HCT116 (cell line): ENCODE measurements at regions not wholly inside any gene's neighbourhood (a gene's known extent, or its start where the extent isn't known, plus 50 kb on each side); places are given as distances from the start of the nearest gene placed in this dataset.

Experiments
- ATAC-seq: fragments of 200-7000 bp; cut with Tn5 transposase; 2 replicates; pipeline ENCODE4 v1.9.1; 2020; ENCODE audit warnings: mild to moderate bottlenecking, moderate library complexity
- BruUV-seq: library from RNA; stranded (reverse); fragments of 400-500 nt; replicated peaks from 2 replicates; lab custom pipeline; 2021; lab: Mats Ljungman, UMichigan
- CTCF ChIA-PET: fragments of 300-600 bp; sonication (Branson Sonifier 250); formaldehyde crosslinking; loops from one replicate; lab custom pipeline; 2021; ENCODE audit warnings: antibody characterized with exemption; lab: Charles Lee
- POLR2A ChIA-PET: fragments of 300-600, 350-600 bp; sonication (Branson Sonifier 250); formaldehyde crosslinking; loops from one replicate; lab custom pipeline; 2021; ENCODE audit warnings: antibody characterized with exemption; lab: Charles Lee
- RAD21 ChIA-PET, 2 experiments: fragments of 300-600 bp; sonication (Branson Sonifier 250); formaldehyde crosslinking; loops; one replicate each; lab custom pipeline; 2023; ENCODE audit warnings: low total read pairs in 2 of 2; ENCODE audit not compliant: uncharacterized antibody in 2 of 2, unreplicated experiment in 2 of 2, low non-redundant PET in 1 of 2; lab: Charles Lee
- DNase-seq: peaks from one replicate; pipeline ENCODE4 v3.0.0-alpha.2; 2010; ENCODE audit warnings: low read depth, low spot score
- H2AFZ ChIP-seq: fragments of 200-600 bp; shearing (Covaris generic), sonication (generic); 2 replicates; pipeline ENCODE4 v1.6.1; 2017; ENCODE audit warnings: low read depth, mixed run types, mixed read lengths, antibody characterized with exemption, low read length; ENCODE audit not compliant: poor library complexity, severe bottlenecking
- H3K27ac ChIP-seq: 2 replicates; pipeline ENCODE4 v1.5.1; 2012; ENCODE audit warnings: low read depth, low read length
- H3K27me3 ChIP-seq: fragments of 200-600 bp; sonication (generic); 2 replicates; pipeline ENCODE4 v1.6.1; 2016; ENCODE audit warnings: mixed run types, low read length, mixed read lengths; ENCODE audit not compliant: insufficient read depth
- H3K36me3 ChIP-seq, 2 experiments: fragments of 200-500 bp in 1 of 2; fragments of 200-600 bp in 1 of 2; sonication (Bioruptor generic) in 1 of 2; sonication (generic) in 1 of 2; 2 replicates each; pipeline versions ENCODE4 v1.5.1 to v1.6.1; 2014 to 2016; ENCODE audit warnings: low read length in 2 of 2, inconsistent platforms in 1 of 2, mixed read lengths in 1 of 2, mixed run types in 1 of 2; ENCODE audit not compliant: insufficient read depth in 2 of 2, control insufficient read depth in 1 of 2
- H3K4me1 ChIP-seq, 2 experiments: fragments of 200-600 bp in 1 of 2; sonication (generic) in 1 of 2; 2 replicates each; pipeline versions ENCODE4 v1.5.1 to v1.6.1; 2012 to 2017; ENCODE audit warnings: low read length in 2 of 2, inconsistent platforms in 1 of 2, mild to moderate bottlenecking in 1 of 2, mixed read lengths in 1 of 2, mixed run types in 1 of 2, moderate library complexity in 1 of 2; ENCODE audit not compliant: insufficient read depth in 2 of 2, control insufficient read depth in 1 of 2
- H3K4me2 ChIP-seq: fragments of 200-600 bp; sonication (generic); 2 replicates; pipeline ENCODE4 v1.6.1; 2017; ENCODE audit warnings: mixed run types, low read length, mixed read lengths
- H3K4me3 ChIP-seq, 2 experiments: fragments of 200-600 bp in 1 of 2; sonication (generic) in 1 of 2; replicated peaks in 1 of 2; 2 replicates each; pipeline ENCODE4 v1.5.1; 2011 to 2016; ENCODE audit warnings: low read length in 2 of 2, control low read depth in 1 of 2, low read depth in 1 of 2, mild to moderate bottlenecking in 1 of 2, mixed read lengths in 1 of 2, mixed run types in 1 of 2
- H3K79me2 ChIP-seq: fragments of 200-600 bp; sonication (generic); 2 replicates; pipeline ENCODE4 v1.6.1; 2017; ENCODE audit warnings: mild to moderate bottlenecking, mixed run types, low read length, moderate library complexity, mixed read lengths; ENCODE audit not compliant: insufficient read depth
- H3K9ac ChIP-seq: fragments of 200-600 bp; sonication (generic); 2 replicates; pipeline ENCODE4 v1.6.1; 2016; ENCODE audit warnings: low read length, mixed read lengths
- H3K9me2 ChIP-seq: fragments of 200-600 bp; sonication (generic), shearing (Covaris generic); 2 replicates; pipeline ENCODE4 v1.6.1; 2017; ENCODE audit warnings: mixed run types, mild to moderate bottlenecking, moderate library complexity; ENCODE audit not compliant: insufficient read depth
- H3K9me3 ChIP-seq, 2 experiments: fragments of 200-500 bp in 1 of 2; fragments of 200-600 bp in 1 of 2; sonication (Bioruptor generic) in 1 of 2; sonication (generic) in 1 of 2; 2 replicates each; pipeline ENCODE4 v1.6.1; 2014 to 2017; ENCODE audit warnings: low read length in 2 of 2, mixed read lengths in 2 of 2, inconsistent platforms in 1 of 2, low read depth in 1 of 2, mild to moderate bottlenecking in 1 of 2, mixed run types in 1 of 2, moderate library complexity in 1 of 2; ENCODE audit not compliant: control insufficient read depth in 1 of 2, insufficient read depth in 1 of 2
- H4K20me1 ChIP-seq: fragments of 200-600 bp; sonication (generic), shearing (Covaris generic); 2 replicates; pipeline ENCODE4 v1.6.1; 2017; ENCODE audit warnings: mixed run types, mild to moderate bottlenecking, moderate library complexity; ENCODE audit not compliant: insufficient read depth
- CEBPB ChIP-seq: IDR thresholded peaks from 2 replicates; pipeline ENCODE4 v1.6.1; 2012; ENCODE audit warnings: low read depth
- ELF1 ChIP-seq: IDR thresholded peaks from 2 replicates; pipeline ENCODE4 v1.6.1; 2012; ENCODE audit warnings: low read depth, borderline replicate concordance
- EZH2phosphoT487 ChIP-seq: fragments of 200-600 bp; IDR thresholded peaks from 2 replicates; pipeline ENCODE4 v1.6.1; 2018; ENCODE audit warnings: antibody characterized with exemption, borderline replicate concordance
- MAX ChIP-seq: IDR thresholded peaks from 2 replicates; pipeline ENCODE4 v1.6.1; 2012
- POLR2A ChIP-seq: IDR thresholded peaks from 2 replicates; pipeline ENCODE4 v1.7.0; 2011; ENCODE audit warnings: borderline replicate concordance; ENCODE audit not compliant: insufficient read depth, insufficient read length; ENCODE audit errors: extremely low read depth
- SP1 ChIP-seq: IDR thresholded peaks from 2 replicates; pipeline ENCODE4 v1.6.1; 2012; ENCODE audit warnings: low read depth
- TCF7L2 ChIP-seq: IDR thresholded peaks from 2 replicates; pipeline ENCODE4 v1.7.0; 2011; ENCODE audit warnings: borderline replicate concordance, inconsistent platforms; ENCODE audit not compliant: insufficient read depth, insufficient read length; ENCODE audit errors: extremely low read depth
- YY1 ChIP-seq: IDR thresholded peaks from 2 replicates; pipeline ENCODE4 v1.6.1; 2011; ENCODE audit warnings: low read length, low read depth, moderate library complexity, mild to moderate bottlenecking; ENCODE audit not compliant: insufficient replicate concordance; ENCODE audit errors: extremely low read depth
- ZFX ChIP-seq: fragments of 450-650 bp; IDR thresholded peaks from 2 replicates; pipeline ENCODE4 v1.6.1; 2017
- ZNF274 ChIP-seq: fragments of 200-500 bp; sonication (Bioruptor generic); IDR thresholded peaks from 2 replicates; pipeline ENCODE4 v1.6.1; 2014; ENCODE audit warnings: mild to moderate bottlenecking, low read depth, low read length, inconsistent platforms
- intact Hi-C: fragments of 100-400 bp; cut with micrococcal nuclease; formaldehyde crosslinking; loops from 2 replicates; pipeline ENCODE4 v1.10.0; 2022
- TF ChIP-seq, protein P1 (sequence below): IDR thresholded peaks from 2 replicates; pipeline ENCODE4 v1.6.1; 2012

GRCh38 chr1:244974106-244974505, 109.8 kb upstream of the HNRNPU start:
- POLR2A ChIA-PET, result no interaction called here
- BruUV-seq, result no TSS peak

DNA sequence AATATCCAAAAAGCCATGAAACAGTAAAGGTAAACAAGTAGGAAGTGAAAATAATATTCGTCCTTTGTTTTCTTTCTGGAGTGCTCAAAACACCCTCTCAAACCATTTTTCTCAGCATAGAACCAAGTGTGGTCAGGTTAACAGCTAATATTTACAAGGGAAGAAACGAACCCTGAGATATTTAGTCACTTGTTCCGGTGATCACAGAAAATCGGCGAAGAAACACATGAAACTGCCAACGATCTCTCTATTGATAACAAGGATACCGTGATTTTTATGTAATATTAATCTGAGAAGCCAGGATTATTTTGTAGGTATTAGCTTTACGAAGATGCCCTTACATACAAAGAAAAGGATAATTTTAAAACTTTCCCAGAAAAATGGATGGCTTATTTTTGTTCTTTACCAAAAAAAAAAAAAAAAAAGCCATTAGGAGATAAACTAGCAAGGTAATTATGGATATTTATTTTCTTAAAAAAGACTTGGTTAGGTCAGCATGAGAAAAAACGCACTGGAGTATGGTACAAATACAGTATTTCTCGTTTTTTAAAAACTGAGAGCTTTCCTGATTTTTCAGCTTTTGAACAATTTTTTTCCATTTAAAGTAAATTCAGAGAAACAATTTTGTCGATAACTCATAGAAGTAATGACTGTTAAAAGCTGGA, 107.3 kb upstream of the HNRNPU start:
- Histone ChIP-seq H3K9me3 (no peaks in the 10 kb centered on the region), H3K4me3 (peak overlapping the region; percentile 60 to 67), H3K4me2 (peak overlapping the region; percentile 85), H4K20me1 (no peaks in the 10 kb centered on the region), H3K9me2 (no peaks in the 10 kb centered on the region), H3K79me2 (peaks cover 5% of the 10 kb centered on the region; the same call in 1 of the 2 replicates), H3K27me3 (no peaks in the 10 kb centered on the region), H3K36me3 (no peaks in the 10 kb centered on the region), H2AFZ (no peak overlapping the region), H3K9ac (peak overlapping the region; percentile 80), H3K27ac (peak overlapping the region; percentile 98), H3K4me1 (peaks cover 12 to 29% of the 10 kb centered on the region in 2 experiments; a peak in 3 of 4 replicates)
- POLR2A ChIA-PET, result interaction anchor here (0.6 kb wide), 1 partner anchor 107 kb away, joined by 3 read pairs; the partner anchor contains the start of gene HNRNPU
- ATAC-seq (no peak), DNase-seq (no peak)
- TF ChIP-seq EZH2phosphoT487, result no peak
- no peak for TF ChIP-seq ZNF274
- TF ChIP-seq, protein P1, sequence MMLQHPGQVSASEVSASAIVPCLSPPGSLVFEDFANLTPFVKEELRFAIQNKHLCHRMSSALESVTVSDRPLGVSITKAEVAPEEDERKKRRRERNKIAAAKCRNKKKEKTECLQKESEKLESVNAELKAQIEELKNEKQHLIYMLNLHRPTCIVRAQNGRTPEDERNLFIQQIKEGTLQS, result no peak
- no peak for TF ChIP-seq ZFX
- peak; percentile 6; the same call in 1 of the 2 replicates for TF ChIP-seq SP1
- intact Hi-C loops, result loop anchor here (2.0 kb wide), 1 partner anchor 137 kb away; the partner anchor contains the start of gene COX20
- BruUV-seq, result no TSS peak
- CTCF ChIA-PET, result interaction anchor here (1.2 to 1.9 kb wide), 2 partner anchors 71 to 170 kb away, joined by 3 to 5 read pairs; no protein-coding TSS in a partner anchor
- RAD21 ChIA-PET, result no interaction called here

More at GRCh38 chr1:244974106-244974505, 109.8 kb upstream of the HNRNPU start:
- peaks cover 5% of the 10 kb centered on the region; the same call in 1 of the 2 replicates for H3K79me2 ChIP-seq
- H3K27ac ChIP-seq, result no peak overlapping the region
- no peak overlapping the region for H3K4me3 ChIP-seq
- H3K27me3 ChIP-seq, result no peaks in the 10 kb centered on the region
- no peak overlapping the region for H3K9ac ChIP-seq
- no peak overlapping the region for H3K4me2 ChIP-seq
- TF ChIP-seq CEBPB (no peak), ELF1 (no peak), ZFX (no peak), ZNF274 (no peak), SP1 (no peak), YY1 (no peak), POLR2A (no peak), MAX (no peak), EZH2phosphoT487 (no peak), TCF7L2 (no peak)
- TF ChIP-seq, all 23 proteins: peak for 0
- ChIA-PET CTCF (no interaction called here), RAD21 (no interaction called here)
- H3K9me3 ChIP-seq, result no peaks in the 10 kb centered on the region
- intact Hi-C loops, result no loop called here
- H3K36me3 ChIP-seq, result no peaks in the 10 kb centered on the region
- DNase-seq, result no peak
- H3K9me2 ChIP-seq, result no peaks in the 10 kb centered on the region
- H3K4me1 ChIP-seq, result peaks cover 6 to 21% of the 10 kb centered on the region in 2 experiments; a peak in 3 of 4 replicates
- H2AFZ ChIP-seq, result no peak overlapping the region
- no peaks in the 10 kb centered on the region for H4K20me1 ChIP-seq
- ATAC-seq, result no peak
